ENCODE measurements at regions not wholly inside any gene's neighbourhood (a gene's known extent, or its start where the extent isn't known, plus 50 kb on each side); places are given as distances from the start of the nearest gene placed in this dataset.
"Not testable (repeated sequence)": the region's sequence is repeated elsewhere in the genome, so short reads cannot be mapped to it uniquely, and the experiment has no call there.

DNA sequence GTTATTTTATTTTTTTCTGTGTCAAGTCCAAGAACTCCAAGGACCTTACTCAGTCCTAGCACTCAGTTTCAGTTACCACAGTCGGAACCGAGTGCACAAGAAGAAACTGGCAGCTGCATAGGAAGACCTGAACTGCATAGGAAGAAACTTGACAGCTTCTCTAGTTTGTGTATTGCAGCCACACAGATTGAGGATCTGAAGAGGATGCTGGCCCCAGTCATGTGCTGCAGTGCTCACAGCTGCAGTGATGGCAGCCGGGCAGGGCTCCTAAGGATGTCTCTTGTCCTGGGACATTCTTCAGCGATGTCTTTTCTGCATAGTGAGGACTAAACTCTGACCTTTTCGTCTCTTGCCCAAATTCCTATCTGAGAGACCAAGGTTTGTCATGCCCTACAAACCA is 261.2 kb downstream of the STIM2 start:
- no peak for DNase-seq (ENCODE audit: low spot score)

DNA sequence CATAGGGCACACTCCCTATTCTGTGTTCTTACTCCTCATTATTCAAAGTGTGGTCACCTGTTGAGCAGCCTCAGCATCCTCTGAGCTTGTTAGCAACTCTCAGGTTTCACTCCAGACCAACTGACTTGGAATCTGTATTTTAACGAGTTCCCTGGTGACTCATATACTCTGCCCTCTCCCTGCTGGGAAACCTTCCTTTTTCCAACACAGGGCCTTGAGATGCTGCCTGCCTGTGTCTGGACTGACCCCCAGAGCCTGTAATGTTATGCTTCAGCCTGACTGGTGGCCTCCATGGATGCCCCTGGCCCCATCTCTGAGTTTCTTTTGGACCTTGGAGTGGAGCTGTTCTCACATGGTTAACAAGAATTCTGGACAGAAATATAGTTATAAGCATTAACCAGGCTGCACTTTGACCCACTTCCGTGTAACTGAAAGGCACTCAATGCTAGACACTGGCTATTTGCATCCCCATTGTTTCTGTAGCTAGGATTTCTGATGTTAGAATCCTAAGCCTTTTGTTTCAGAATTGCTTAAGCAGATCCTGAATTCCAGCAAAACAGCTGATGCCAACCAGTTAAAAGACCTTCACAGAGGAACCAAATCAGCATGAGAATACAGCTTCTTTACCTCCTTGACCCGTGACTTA is 262.6 kb downstream of the STIM2 start:
- no peak for DNase-seq (ENCODE audit: low spot score)

DNA sequence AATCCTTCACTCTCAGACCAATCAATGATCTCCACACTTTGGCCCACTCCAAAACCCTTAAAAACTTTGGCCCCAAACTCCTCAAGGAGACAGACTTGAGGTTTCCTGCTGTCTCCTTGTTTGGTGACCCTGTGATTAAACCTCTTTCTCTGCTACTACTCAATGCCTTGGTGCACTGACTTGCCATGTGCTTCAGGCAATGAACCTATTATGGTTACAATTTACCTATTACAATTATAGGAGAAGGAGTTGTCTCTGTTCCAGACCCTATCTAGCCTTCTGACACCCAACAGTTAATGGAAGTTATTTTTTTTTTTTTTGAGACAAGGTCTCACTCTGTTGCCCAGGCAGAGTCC is 263.1 kb downstream of the STIM2 start:
- no peak for DNase-seq (ENCODE audit: low spot score)

DNA sequence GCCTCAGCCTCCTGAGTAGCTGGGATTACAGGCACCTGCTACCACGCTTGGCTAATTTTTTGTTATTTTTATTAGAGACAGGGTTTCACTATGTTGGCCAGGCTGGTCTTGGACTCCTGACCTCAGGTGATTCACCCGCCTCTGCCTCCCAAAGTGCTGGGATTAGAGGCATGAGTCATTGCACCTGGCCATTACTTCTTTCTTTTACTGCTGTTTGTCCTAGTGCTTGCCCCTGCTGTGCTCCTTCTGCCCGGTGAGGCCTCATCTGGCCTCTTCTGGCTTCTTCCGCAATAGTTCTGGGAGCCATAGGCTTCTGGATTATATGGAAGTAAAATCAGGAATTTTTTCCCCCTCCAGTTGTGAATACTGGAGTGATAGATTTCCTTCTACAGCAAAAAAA is 266.3 kb downstream of the STIM2 start:
- DNase-seq (ENCODE audit: low spot score), result not testable (repeated sequence)

DNA sequence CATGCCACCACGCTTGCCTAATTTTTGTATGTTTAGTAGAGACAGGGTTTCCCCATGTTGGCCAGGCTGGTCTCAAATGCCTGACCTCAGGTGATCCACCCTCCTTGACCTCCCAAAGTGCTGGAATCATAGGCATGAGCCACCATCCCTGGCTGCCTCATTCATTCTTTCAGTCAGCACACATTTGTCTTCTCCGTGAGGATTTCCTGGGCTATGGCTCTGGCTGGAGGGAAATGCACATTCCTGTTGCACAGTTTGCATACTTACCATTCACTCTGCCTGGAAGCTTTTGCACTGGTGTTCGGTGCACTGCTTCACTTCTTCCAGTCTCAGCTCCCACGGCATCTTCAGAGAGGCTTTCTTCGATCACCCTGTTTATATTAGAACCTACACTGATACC is 267.8 kb downstream of the STIM2 start:
- no peak for DNase-seq (ENCODE audit: low spot score)

DNA sequence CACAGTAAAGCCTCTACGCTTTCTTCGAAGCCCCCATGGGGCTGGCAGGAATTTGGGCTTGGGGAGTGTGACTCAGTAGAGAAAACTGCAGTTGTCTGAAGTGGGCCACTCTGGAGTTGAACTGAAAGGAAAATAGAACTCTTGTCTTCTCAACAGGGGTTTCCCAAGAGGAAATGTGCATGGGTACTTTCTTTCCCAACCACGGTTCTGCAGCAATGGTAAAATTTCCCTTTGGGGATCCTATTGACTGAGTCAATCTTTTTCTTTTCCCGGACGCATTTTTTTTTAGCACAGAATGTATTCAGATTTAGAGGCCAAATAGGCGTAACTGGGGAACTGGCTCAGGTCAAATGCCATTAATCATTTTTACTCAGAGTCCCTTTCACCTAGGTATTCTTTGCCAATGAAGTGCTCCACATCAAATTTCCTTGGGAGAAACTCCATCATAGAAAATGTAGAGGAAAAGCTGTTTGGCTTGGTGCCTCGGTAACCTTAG is 269.3 kb downstream of the STIM2 start:
- DNase-seq (ENCODE audit: low spot score), result no peak

DNA sequence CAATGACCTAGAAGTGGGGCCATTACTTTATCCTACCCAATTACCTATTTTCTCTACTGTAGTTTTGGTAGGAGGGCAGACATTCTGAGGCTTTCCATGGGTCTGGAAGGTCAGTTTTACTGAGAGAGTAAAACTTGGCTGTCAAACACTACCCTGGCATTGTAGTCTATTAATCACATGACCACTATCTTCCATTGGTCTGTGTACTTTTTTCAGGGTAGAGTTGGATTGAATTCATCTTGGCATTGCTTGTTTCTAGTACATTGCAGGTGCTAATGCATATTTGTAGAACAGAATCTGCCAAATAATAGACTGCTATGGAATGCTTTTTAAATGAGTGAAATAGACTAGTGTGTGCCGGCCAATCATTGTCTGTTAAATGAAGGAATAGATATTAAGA is 271.9 kb downstream of the STIM2 start:
- DNase-seq (ENCODE audit: low spot score), result no peak

DNA sequence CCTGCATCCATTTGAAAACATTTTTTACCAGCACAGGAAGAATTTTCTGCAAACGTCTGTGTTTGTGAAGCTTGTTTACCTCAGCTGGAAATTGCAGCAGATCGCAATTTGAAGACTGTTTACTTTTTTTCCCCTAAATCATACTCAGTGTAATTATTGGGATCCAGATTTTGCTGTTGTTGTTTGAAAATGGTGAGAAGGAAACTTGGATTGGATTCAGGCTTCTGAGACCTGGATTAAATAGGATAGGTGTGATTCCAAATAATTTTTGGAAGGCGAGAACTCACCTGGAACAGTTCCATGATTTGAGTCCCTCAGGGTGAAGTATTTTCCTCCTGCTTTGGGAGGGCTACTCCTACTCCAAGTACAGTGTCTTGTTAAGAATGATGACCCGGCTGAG is 279.8 kb downstream of the STIM2 start:
- DNase-seq (ENCODE audit: low spot score), result no peak

DNA sequence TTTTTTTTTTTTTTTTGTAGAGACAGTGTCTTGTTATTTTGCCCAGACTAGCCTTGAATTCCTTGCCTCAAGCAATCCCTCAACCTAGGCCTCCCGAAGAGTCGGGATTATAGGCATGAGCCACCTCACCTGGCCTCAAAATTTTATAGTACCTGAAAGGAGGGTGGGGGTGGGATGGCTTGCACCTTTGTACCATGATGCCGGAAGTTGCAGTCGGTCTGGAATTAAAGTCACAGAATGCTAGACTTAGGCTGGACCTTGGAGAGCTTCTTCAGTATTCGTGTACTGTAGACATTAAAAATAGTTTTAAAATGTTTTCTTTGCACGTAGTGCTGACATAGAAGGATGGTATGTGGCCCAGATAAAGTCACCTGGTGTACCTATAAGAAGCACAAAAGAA is 280.9 kb downstream of the STIM2 start:
- no peak for DNase-seq (ENCODE audit: low spot score)

DNA sequence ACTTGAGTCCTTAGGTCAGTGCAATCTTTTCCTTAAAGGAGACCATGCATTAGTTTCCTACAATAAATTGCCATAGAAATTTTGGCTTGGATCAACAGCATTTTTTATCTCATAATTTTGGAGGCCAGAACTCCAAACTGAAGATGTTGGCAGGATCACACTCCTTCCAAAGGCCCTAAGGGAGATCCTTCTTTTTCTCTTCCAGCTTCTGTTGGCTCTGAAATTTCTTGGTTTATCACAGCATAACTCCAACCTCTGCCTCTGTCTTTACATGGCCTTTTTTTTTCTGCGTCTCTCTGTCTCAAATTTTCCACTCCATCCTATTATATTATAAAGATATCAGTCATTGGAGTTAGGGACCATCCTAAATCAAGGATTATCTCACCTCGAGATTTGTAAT is 282.2 kb downstream of the STIM2 start:
- DNase-seq (ENCODE audit: low spot score), result no peak

DNA sequence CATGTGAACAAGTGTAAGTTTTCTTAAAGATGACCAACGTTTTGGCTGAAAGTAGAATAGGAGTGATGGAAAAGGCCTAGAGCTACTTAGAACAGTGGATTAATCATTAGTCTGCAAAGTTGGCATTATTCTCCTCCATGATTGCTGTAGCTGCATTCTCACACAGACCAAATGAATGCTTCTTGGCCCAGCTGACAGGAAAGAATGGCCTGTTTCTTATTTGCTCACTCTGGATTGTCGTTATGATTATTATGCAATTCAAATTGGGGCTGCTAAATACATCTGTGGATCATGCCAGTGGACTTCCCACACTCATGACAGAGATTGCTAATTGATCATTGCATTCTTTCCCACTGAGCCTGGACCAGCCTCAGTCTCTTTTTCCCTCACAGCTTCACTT is 285.0 kb downstream of the STIM2 start:
- no peak for DNase-seq (ENCODE audit: low spot score)

DNA sequence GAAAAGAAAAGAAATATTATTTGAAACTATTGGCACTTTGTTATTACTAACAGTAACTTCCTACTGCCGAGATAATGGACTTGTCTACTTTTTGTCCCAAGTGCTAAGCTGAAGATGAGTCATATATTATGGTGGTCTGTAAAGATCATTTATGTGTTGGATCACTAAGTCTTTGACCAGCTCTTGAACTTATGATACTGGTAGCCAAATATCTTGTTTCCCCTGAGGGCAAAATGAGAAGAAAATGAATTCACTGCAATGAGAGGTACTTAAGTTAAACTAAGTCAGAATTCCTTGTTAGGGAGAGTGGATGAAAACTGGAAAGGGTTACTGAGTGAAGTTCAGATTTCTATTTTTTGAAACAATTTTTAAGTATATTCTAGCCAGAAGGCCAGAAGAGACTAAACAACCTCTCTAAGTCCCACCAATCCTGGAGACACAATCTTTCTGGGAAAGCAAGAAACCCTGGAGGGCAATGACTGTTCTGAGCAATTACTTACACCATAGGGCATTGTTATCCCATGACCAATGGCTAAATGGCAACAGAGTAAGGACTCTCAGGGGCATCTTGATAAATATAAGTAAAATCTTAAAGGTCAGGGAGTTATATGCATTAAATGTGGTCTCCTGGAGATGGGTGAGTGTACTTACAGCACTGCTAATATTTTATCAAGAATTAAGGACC is 287.7 kb downstream of the STIM2 start:
- no peak for DNase-seq (ENCODE audit: low spot score)

DNA sequence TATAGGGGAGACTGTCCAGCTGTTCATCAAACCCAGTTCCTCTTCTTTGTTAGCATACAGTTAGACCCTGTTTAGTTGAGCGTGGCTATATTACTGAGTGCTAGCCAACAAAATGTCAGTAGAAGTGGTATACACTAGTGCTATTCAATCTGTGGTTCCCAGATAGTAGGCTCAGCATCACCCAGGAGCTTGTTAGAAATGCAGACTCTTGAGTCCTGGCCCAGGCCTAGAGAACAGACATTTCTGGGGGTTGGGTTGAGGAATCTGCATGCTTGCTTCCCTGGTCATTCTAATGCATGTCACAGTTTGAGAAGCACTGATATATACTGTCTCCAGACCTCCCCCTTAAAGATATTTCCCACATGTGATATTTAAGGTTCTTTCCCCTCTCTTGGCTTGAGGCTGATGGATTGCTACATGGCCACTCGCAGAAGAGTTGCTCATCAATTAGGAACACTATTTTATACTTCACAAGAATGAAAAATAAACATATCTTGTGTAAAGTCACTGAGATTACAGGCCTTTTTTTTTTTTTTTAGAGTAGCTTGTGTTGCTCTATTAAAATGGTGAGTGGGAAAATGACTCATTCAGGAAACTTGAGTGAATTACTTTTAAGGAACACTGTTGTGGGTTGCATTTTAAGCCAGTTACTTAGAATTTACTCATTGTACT is 289.0 kb downstream of the STIM2 start:
- DNase-seq (ENCODE audit: low spot score), result no peak

DNA sequence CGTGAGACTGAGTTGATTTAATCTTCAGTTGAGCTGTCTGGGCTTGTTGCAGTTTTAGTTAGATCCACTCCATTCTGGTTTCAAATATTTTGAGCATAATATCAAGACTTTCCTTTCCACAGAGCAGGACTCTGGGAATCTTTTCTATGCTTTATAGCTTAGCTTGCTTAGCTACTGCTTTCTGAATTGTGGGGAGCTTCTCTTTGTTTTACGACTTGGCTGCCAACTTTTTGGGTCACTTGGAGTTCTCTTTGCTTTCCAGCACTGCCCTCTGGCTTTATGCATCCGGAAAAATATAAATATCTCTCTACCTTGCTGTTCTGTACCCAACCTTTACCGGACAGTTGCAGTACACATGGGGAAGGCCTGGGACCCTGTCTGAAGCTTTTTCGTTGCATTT is 292.1 kb downstream of the STIM2 start:
- no peak for DNase-seq (ENCODE audit: low spot score)

DNA sequence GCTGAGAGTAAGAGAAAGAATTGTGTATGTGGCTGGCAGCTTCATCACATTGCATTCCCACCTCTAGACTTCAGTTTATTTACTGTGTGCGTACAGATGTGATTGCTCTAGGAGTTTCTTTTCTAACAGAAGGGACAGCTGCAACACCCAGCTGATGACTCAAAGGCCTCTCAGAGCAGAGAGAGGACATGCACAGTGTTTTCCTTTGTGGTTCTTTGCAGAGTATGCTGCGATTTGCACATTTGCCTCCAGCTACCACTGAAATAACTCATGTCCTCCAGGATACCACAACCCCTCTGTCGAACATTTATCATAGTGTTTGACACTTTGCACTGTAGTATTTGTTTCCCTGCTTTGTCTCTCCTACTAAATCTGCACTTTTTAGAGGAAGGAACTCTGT is 294.1 kb downstream of the STIM2 start:
- DNase-seq (ENCODE audit: low spot score), result no peak

DNA sequence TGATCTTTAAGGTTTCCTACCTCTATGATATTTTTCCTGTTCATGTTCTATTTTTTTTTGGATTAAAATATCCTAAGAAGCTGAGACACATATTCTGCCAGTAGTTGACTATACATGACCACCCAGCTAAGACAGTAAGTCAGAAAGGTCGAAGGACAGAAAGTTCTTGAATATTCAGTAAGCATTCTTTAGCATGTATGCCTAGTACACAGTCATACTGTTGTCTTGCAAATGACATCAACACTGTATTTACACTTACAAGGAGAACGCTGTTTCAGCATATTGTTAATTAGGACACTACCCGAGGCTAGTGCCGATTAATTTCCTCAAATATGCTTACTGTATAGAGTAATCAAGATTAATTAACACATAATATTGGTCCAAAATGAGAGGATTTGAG is 300.6 kb downstream of the STIM2 start:
- no peak for DNase-seq (ENCODE audit: low spot score)

DNA sequence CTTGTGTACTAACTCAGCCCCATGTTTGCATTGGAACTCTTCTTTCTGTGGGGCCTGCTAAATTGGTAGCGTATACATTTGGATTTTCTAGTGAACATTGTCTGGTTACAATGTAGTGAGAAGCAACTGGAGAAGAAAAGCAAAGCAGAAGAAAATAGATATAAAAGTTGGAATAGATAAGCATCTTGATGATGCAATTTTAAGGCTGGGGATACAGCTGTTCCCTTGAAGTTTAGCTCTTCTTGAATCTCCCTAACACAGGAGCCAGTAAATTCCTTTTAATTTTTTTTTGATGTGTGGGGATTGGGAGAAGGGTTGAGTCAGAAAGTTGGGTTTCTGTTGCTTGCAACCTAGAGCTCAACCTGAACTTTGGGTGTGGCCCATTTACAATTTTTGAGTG is 308.1 kb downstream of the STIM2 start:
- no peak for DNase-seq (ENCODE audit: low spot score)

DNA sequence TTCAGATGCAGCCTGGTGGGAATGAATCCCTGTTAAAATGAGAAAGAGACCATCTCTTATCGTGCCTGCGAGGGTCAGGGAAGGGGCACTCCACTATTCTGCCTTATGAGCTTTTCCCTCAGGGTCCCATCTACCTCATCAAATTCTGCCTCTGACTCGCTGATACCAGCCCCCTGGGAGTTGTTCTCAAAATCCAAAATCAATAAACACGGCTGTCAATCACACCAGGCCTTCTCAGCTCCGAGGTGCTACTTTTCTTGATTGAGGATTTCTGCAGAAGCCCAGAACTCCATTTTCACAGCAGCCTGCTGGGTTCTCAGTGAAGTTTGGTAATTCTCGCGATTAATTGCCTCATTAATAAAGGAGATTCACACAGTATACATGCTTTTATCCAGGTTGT is 312.6 kb downstream of the STIM2 start:
- no peak for DNase-seq (ENCODE audit: low spot score)

DNA sequence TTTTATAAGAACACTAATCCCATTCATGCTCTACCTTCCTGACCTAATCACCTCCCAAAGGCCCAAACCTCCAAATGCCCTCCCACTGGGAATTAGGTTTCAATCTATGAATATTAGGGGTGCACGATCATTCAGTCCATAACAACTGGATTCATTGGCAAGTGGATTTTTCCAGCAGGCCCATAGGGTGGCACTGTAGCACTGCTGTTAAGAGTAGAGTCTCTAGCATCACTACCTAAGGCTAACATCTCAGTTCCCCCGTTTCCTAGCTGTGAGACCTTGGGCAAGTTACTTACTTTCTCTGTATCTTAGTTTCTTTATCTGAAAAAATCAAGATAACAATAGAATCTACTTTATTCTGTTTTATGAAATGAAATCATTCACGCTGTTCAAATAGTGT is 315.8 kb downstream of the STIM2 start:
- peak; percentile 63 for DNase-seq (ENCODE audit: low spot score)

DNA sequence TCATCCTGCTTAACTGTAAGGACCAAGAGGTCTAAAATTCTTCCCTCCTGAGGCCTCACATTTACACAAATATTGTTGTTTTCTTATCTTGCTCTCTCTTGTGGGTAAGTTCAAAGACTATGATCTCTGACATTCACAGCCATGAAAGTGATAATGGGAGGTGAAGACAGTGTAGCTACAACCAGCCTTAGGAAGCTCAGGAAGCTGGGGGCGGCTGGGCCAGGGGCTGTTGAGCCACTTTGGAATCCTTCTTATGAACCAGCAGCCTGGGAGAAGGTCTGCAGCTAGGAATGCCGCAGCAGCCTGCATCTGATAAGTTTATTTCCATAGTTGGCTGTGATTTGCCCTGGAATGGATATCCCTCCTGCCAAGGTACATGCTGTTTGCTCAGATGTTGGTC is 316.2 kb downstream of the STIM2 start:
- DNase-seq (ENCODE audit: low spot score), result no peak

DNA sequence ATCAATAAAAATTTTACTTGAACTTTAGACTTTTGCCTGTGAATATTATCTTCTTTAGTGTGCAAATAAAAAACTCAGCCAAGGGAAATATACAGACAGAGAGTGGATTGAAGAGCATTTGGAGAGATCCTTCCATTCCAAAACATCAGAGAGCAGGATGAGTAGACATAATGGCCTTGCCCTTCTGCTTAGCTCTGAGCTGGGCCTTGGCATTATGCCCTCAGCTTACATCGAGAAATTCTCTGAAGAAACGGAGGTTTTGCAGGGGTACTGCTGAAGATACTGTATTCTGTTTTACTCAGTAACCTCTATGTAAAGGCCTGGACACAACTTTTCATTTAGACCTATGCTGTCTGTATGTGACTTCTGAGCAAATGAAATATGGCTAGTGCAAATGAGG is 317.4 kb downstream of the STIM2 start:
- DNase-seq (ENCODE audit: low spot score), result no peak

DNA sequence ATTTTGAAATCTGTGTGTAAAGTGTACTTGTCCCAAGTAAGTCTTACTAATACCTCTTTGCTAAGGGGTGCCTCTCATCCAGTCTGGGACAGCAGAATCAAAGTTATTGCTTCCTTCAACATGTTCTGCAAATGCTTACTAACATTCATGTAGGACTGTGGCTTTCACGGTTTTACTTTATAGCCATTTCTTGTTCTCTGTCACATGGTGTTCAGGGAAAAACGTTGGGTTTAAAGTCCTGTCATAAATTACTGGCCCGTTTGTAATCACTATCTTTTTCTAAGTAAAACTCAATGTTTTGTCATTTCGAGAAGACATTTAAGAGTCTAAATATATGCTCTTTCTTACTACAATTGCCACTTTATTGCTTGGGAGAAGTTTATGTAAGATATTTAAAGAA is 321.1 kb downstream of the STIM2 start:
- DNase-seq (ENCODE audit: low spot score), result no peak

DNA sequence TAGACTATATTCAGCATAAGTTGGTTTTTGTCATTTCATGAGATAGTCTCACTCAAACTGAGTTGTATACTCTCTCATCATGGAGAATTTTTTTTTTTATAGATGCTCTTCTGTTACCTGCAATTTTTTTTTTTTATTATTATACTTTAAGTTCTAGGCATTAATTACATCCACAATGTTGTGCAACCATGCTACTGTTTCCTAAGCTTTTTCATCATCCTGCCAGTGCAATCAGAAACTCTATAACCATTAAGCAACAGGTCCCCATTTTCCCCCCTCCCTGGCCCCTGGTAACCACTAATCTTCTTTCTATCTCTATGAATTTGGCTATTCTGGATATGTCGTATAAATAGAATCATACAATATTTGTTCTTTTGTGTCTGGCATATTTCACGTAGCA is 321.6 kb downstream of the STIM2 start:
- no peak for DNase-seq (ENCODE audit: low spot score)
